Fibroblast of lung (primary cell): ENCODE measurements at regions not wholly inside any gene's neighbourhood (a gene's known extent, or its start where the extent isn't known, plus 50 kb on each side); places are given as distances from the start of the nearest gene placed in this dataset.

ENCODE experiments used
- DNase-seq, 2 donors: peaks; one replicate each; pipeline versions ENCODE4 v3.0.0 to v3.0.0-alpha.2; 2010; ENCODE audit warnings: low read depth in 2 of 2
- H2AFZ ChIP-seq: 2 replicates; pipeline ENCODE4 v1.5.1; 2012; ENCODE audit warnings: low read length, control low read depth, inconsistent platforms
- H3K27ac ChIP-seq: 2 replicates; pipeline ENCODE4 v1.5.1; 2011; ENCODE audit warnings: low read length, control low read depth; ENCODE audit not compliant: insufficient read depth
- H3K27me3 ChIP-seq: 2 replicates; pipeline ENCODE4 v1.5.1; 2011; ENCODE audit warnings: mild to moderate bottlenecking, low read length; ENCODE audit not compliant: control insufficient read depth, insufficient read depth
- H3K36me3 ChIP-seq: 2 replicates; pipeline ENCODE4 v1.5.1; 2011; ENCODE audit warnings: low read length; ENCODE audit not compliant: control insufficient read depth, insufficient read depth
- H3K4me1 ChIP-seq: 2 replicates; pipeline ENCODE4 v1.5.1; 2011; ENCODE audit warnings: low read length; ENCODE audit not compliant: control insufficient read depth, insufficient read depth; ENCODE audit errors: extremely low read depth
- H3K4me2 ChIP-seq: 2 replicates; pipeline ENCODE4 v1.5.1; 2011; ENCODE audit warnings: low read length, control low read depth; ENCODE audit not compliant: insufficient read depth; ENCODE audit errors: extremely low read depth
- H3K4me3 ChIP-seq, 4 experiments: fragments of 200-600 bp in 1 of 4; sonication (generic) in 1 of 4; replicated peaks in 1 of 4; 2 replicates each; pipeline ENCODE4 v1.5.1; 2011 to 2016; ENCODE audit warnings: low read length in 4 of 4, low read depth in 3 of 4, mild to moderate bottlenecking in 3 of 4, control low read depth in 2 of 4, inconsistent platforms in 1 of 4, mixed read lengths in 1 of 4; ENCODE audit not compliant: insufficient read depth in 1 of 4; ENCODE audit errors: control extremely low read depth in 1 of 4
- H3K79me2 ChIP-seq: 2 replicates; pipeline ENCODE4 v1.5.1; 2012; ENCODE audit warnings: mild to moderate bottlenecking, low read length, inconsistent platforms; ENCODE audit not compliant: control insufficient read depth, insufficient read depth
- H3K9ac ChIP-seq: 2 replicates; pipeline ENCODE4 v1.5.1; 2011; ENCODE audit warnings: mild to moderate bottlenecking, low read length, control low read depth; ENCODE audit not compliant: insufficient read depth
- H3K9me3 ChIP-seq: 2 replicates; pipeline ENCODE4 v1.5.1; 2012; ENCODE audit warnings: low read depth, low read length; ENCODE audit not compliant: control insufficient read depth, insufficient read depth
- H4K20me1 ChIP-seq: 2 replicates; pipeline ENCODE4 v1.5.1; 2011; ENCODE audit warnings: low read length; ENCODE audit not compliant: control insufficient read depth, insufficient read depth; ENCODE audit errors: extremely low read depth
- EZH2 ChIP-seq: IDR thresholded peaks from 2 replicates; pipeline ENCODE4 v1.5.1; 2012; ENCODE audit warnings: low read length, control low read depth, mild to moderate bottlenecking; ENCODE audit errors: missing control alignments
- TF ChIP-seq, protein P1 (sequence below), 2 donors: IDR thresholded peaks in 1 of 2; conservative IDR thresholded peaks in 1 of 2; 1 replicate in 1 of 2; 2 replicates in 1 of 2; pipeline ENCODE4 v1.5.1; 2011 to 2012; ENCODE audit warnings: low read length in 2 of 2, control low read depth in 1 of 2, inconsistent platforms in 1 of 2, low read depth in 1 of 2, mild to moderate bottlenecking in 1 of 2

DNA sequence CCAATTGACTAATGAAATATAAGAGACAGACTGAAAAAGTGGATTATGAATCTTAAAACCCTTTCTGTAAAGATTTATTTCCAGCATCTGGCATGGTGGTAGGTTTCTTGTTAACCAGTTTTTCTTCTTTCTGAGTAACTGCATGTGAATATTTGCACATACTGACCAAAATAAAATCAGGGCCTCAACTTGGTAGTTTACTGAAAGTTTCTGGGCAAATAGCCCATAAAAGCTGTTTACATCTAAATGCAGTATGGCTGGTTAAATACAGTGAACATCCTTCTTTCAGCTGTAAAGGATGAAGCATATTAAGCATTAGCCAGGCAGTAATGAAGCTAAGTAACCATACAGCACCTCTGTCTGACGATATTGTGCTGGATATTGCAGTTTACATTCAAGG lies 83.6 kb upstream of the EYS start:
- Histone ChIP-seq H3K4me3 (no peak overlapping the region), H3K4me2 (no peak overlapping the region), H3K79me2 (no peaks in the 10 kb centered on the region), H3K27me3 (no peaks in the 10 kb centered on the region), H3K9ac (no peak overlapping the region), H3K9me3 (no peaks in the 10 kb centered on the region), H3K4me1 (no peaks in the 10 kb centered on the region), H3K27ac (no peak overlapping the region), H2AFZ (no peak overlapping the region), H4K20me1 (no peaks in the 10 kb centered on the region), H3K36me3 (no peaks in the 10 kb centered on the region)
- peak in 1 of 2 donors; percentile 49 for DNase-seq
- TF ChIP-seq EZH2 = no peak
- TF ChIP-seq, protein P1, sequence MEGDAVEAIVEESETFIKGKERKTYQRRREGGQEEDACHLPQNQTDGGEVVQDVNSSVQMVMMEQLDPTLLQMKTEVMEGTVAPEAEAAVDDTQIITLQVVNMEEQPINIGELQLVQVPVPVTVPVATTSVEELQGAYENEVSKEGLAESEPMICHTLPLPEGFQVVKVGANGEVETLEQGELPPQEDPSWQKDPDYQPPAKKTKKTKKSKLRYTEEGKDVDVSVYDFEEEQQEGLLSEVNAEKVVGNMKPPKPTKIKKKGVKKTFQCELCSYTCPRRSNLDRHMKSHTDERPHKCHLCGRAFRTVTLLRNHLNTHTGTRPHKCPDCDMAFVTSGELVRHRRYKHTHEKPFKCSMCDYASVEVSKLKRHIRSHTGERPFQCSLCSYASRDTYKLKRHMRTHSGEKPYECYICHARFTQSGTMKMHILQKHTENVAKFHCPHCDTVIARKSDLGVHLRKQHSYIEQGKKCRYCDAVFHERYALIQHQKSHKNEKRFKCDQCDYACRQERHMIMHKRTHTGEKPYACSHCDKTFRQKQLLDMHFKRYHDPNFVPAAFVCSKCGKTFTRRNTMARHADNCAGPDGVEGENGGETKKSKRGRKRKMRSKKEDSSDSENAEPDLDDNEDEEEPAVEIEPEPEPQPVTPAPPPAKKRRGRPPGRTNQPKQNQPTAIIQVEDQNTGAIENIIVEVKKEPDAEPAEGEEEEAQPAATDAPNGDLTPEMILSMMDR (conservative IDR thresholded peaks at IDR 0.05 in 1 of 2, IDR thresholded peaks at IDR 0.05 in 1 of 2; ENCODE audit: low read depth in 1 of 2, low read length in 2 of 2) = no peak

DNA sequence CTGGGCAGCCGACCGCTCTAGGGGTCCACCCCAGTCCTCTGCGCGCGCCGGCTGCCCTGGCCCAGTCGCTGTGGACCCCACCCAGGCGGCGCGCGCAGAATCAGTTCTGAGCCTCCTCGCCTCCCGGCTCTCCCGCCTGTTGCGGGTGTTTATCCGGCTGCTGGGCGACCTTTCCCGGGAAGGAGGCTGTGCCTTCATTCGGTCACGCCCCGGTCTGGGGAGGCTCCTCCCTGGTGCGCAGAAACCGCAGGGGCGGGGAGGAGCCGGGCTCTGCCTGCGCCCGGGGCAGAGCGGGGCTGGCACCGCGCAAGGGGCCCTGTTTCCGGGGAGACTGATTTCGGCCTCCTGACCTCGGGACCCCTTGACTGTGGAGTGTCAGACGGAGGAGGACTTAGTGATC lies 80.8 kb upstream of the EYS start:
- Histone ChIP-seq H3K27ac (no peak overlapping the region), H3K4me3 (no peak overlapping the region), H3K4me1 (no peaks in the 10 kb centered on the region), H2AFZ (no peak overlapping the region), H3K36me3 (no peaks in the 10 kb centered on the region), H3K79me2 (no peaks in the 10 kb centered on the region), H3K27me3 (no peaks in the 10 kb centered on the region), H3K9me3 (no peaks in the 10 kb centered on the region), H3K9ac (no peak overlapping the region), H4K20me1 (no peaks in the 10 kb centered on the region), H3K4me2 (no peak overlapping the region)
- TF ChIP-seq, protein P1 (conservative IDR thresholded peaks at IDR 0.05 in 1 of 2, IDR thresholded peaks at IDR 0.05 in 1 of 2; ENCODE audit: low read depth in 1 of 2, low read length in 2 of 2) = no peak
- no peak for TF ChIP-seq EZH2
- DNase-seq = no peak

DNA sequence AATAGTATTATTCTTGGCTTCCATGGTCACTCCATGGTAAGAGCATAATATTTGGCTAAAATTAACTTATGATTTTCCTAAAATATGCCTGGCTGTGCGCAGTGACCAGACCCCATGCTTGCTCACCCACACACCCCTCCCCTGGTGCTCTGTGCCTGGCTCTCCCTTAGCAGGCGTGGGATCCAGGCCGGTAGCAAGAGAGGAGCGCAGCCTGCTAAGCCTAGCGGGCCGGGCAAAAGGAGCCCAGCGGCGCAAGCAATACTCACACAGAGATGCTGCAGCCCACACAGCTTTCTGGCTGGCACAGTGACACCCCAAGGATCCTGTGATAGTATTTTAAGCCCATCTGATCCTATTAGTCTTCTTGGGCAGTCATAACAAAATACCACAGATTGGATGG lies 79.8 kb upstream of the EYS start:
- TF ChIP-seq EZH2 = no peak
- TF ChIP-seq, protein P1 (conservative IDR thresholded peaks at IDR 0.05 in 1 of 2, IDR thresholded peaks at IDR 0.05 in 1 of 2; ENCODE audit: low read depth in 1 of 2, low read length in 2 of 2) = no peak
- Histone ChIP-seq H3K4me1 (no peaks in the 10 kb centered on the region), H3K36me3 (no peaks in the 10 kb centered on the region), H3K27me3 (no peaks in the 10 kb centered on the region), H4K20me1 (no peaks in the 10 kb centered on the region), H3K9ac (no peak overlapping the region), H3K4me3 (no peak overlapping the region), H3K9me3 (no peaks in the 10 kb centered on the region), H3K27ac (no peak overlapping the region), H3K4me2 (no peak overlapping the region), H2AFZ (no peak overlapping the region), H3K79me2 (no peaks in the 10 kb centered on the region)
- no peak for DNase-seq
